GM15510 (cell line): ENCODE measurements at regions not wholly inside any gene's neighbourhood (a gene's known extent, or its start where the extent isn't known, plus 50 kb on each side); places are given as distances from the start of the nearest gene placed in this dataset.

Source experiments
- POLR2A ChIP-seq: IDR thresholded peaks from 3 replicates; pipeline ENCODE4 v1.6.1; 2011; ENCODE audit warnings: borderline replicate concordance; ENCODE audit not compliant: insufficient read length; ENCODE audit errors: extremely low read depth

GRCh38 chr2:230642966-230643365 lies 69.7 kb upstream of the CAB39 start:
- no peak for TF ChIP-seq POLR2A

- TF ChIP-seq POLR2A, result peak; percentile 31
Observed at GRCh38 chr2:230643576-230644291, 68.9 kb upstream of the CAB39 start.

- no peak for TF ChIP-seq POLR2A
Observed at GRCh38 chr2:230644356-230644935, 68.2 kb upstream of the CAB39 start.

GRCh38 chr2:230648356-230648755 lies 64.3 kb upstream of the CAB39 start:
- no peak for TF ChIP-seq POLR2A

GRCh38 chr2:230650585-230651137 lies 62.0 kb upstream of the CAB39 start:
- no peak for TF ChIP-seq POLR2A

- no peak for TF ChIP-seq POLR2A
Observed at GRCh38 chr2:230654057-230654456, 58.6 kb upstream of the CAB39 start.

GRCh38 chr2:230657462-230657861 lies 55.2 kb upstream of the CAB39 start:
- peak; percentile 6 for TF ChIP-seq POLR2A

- no peak for TF ChIP-seq POLR2A
Observed at GRCh38 chr2:230657906-230658305, 54.7 kb upstream of the CAB39 start.

GRCh38 chr2:230658577-230658876 lies 54.1 kb upstream of the CAB39 start:
- TF ChIP-seq POLR2A, result peak; percentile 46

GRCh38 chr2:230658877-230659652 lies 53.6 kb upstream of the CAB39 start:
- peak; percentile 67 for TF ChIP-seq POLR2A

- no peak for TF ChIP-seq POLR2A
Observed at GRCh38 chr2:230660294-230661060, 52.2 kb upstream of the CAB39 start.

- TF ChIP-seq POLR2A, result peak; percentile 16
Observed at GRCh38 chr2:230661072-230661957, 51.3 kb upstream of the CAB39 start.
